Cardiac muscle cell (in vitro differentiated cells and primary cell): ENCODE measurements at regions not wholly inside any gene's neighbourhood (a gene's known extent, or its start where the extent isn't known, plus 50 kb on each side); places are given as distances from the start of the nearest gene placed in this dataset.

Experiments
- DNase-seq, 2 donors: peaks; one replicate each; pipeline versions ENCODE4 v3.0.0 to v3.0.0-alpha.2; 2010 to 2017; ENCODE audit warnings: low read depth in 1 of 2, low spot score in 1 of 2
- H3K27ac ChIP-seq: fragments of 200-600 bp; sonication (generic); 2 replicates; pipeline ENCODE4 v1.5.1; 2016
- H3K27me3 ChIP-seq: fragments of 200-600 bp; sonication (generic); 2 replicates; pipeline ENCODE4 v1.6.0; 2016; ENCODE audit warnings: control low read depth
- H3K36me3 ChIP-seq: fragments of 200-600 bp; sonication (generic); 2 replicates; pipeline ENCODE4 v1.5.1; 2016; ENCODE audit warnings: control low read depth
- H3K4me1 ChIP-seq: fragments of 200-600 bp; sonication (generic); 2 replicates; pipeline ENCODE4 v1.8.1; 2017; ENCODE audit warnings: low read depth, mild to moderate bottlenecking, mixed run types
- H3K4me3 ChIP-seq: fragments of 200-600 bp; sonication (generic); 2 replicates; pipeline ENCODE4 v1.5.1; 2016; ENCODE audit warnings: mild to moderate bottlenecking
- H3K9me3 ChIP-seq: fragments of 200-600 bp; sonication (generic); 2 replicates; pipeline ENCODE4 v1.5.1; 2017; ENCODE audit warnings: low read depth, mild to moderate bottlenecking, control low read depth
- TF ChIP-seq, protein P1 (sequence below): IDR thresholded peaks from 2 replicates; pipeline ENCODE4 v1.5.1; 2012; ENCODE audit warnings: low read depth, mild to moderate bottlenecking, low read length

DNA sequence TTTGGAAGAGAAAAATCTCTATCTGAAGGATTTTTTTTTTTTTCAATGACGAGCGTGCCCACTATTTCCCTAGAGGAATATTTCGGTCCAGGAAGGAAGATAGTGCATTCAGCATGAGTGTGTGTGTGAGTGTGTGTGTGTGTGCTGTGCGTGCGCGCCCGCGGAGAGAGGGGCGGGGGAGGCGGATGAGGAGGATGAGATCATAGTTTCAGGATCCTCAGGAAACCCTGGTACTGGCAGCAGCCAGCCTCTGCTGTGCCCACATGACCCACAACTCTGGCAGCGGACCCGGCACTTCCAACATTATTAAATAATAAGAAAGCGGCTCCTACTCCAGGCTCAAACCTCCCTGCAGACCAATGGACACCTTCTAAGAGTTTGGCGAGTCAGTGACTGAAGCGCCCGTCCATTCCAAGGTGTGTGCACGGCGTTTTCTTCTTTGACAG, 217.0 kb upstream of the DTNA start:
- peak; percentile 61 to 71 for DNase-seq
- Histone ChIP-seq H3K4me3 (peak overlapping the region; percentile 74), H3K27ac (no peak overlapping the region), H3K4me1 (no peaks in the 10 kb centered on the region), H3K27me3 (peaks cover 10% of the 10 kb centered on the region), H3K36me3 (no peaks in the 10 kb centered on the region), H3K9me3 (no peaks in the 10 kb centered on the region)
- TF ChIP-seq, protein P1, sequence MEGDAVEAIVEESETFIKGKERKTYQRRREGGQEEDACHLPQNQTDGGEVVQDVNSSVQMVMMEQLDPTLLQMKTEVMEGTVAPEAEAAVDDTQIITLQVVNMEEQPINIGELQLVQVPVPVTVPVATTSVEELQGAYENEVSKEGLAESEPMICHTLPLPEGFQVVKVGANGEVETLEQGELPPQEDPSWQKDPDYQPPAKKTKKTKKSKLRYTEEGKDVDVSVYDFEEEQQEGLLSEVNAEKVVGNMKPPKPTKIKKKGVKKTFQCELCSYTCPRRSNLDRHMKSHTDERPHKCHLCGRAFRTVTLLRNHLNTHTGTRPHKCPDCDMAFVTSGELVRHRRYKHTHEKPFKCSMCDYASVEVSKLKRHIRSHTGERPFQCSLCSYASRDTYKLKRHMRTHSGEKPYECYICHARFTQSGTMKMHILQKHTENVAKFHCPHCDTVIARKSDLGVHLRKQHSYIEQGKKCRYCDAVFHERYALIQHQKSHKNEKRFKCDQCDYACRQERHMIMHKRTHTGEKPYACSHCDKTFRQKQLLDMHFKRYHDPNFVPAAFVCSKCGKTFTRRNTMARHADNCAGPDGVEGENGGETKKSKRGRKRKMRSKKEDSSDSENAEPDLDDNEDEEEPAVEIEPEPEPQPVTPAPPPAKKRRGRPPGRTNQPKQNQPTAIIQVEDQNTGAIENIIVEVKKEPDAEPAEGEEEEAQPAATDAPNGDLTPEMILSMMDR, result no peak

DNA sequence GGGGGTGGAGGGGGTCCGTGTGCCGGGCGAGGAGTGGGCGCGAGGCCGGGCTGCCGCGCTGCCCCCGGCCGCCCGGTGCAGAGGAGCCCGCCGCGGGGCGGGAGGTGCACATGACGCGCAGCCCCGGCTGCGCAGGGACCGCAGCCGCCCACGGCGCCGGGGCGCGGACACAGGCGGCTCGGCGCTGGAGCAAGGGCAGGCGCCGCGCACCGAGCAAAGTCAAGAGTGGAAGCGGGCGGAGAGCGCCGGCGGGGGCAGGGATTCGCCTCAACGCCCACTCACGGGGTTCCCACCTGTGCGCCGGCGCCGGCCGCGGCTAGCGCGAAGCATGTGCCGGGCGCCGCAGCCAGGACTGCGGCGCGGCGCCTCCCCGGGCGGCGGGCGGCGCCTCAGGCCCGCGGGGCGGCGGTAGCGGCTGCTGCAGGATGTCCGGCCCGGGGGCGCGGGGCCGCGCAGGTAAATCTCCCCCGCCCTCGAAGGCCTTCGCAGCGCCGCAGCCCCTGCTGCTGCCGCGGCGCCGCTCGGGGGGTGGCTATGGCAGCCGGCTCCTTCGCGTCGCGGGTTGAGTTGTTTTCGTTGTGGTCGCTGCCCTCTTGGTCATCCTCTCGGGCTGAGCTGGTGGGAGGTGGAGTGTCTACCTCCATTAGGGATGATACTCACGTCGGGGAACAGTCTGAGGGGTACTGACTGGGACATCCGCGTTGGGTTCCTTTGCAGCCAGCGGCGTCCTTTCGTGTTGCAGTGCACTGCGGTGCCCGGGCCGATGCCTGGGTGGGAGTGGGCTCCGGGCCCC, 216.3 kb upstream of the DTNA start:
- Histone ChIP-seq H3K27ac (no peak overlapping the region), H3K27me3 (peaks cover 10% of the 10 kb centered on the region), H3K36me3 (no peaks in the 10 kb centered on the region)

DNA sequence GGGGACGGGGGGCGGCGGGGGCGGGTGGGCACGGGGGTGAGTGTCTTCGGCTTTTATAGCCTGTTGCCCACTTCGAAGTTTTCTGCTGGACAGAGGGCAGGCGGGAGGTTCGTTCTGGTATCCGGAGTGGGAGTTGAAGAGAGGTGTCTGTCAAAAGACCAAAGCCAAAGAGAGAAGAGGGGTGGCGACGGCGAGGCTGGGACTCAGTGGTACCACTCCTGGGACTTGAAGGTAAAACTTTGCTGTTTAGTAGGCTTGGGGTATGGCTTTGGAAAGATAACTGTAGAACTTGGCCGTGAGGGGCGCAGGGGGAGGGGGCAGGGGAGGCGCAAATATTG, 215.8 kb upstream of the DTNA start:
- peak overlapping the region; percentile 74 for H3K4me3 ChIP-seq
- TF ChIP-seq, protein P1, result no peak
- no peaks in the 10 kb centered on the region for H3K4me1 ChIP-seq
- peak in 1 of 2 donors; percentile 5 for DNase-seq
- peaks cover 10% of the 10 kb centered on the region for H3K27me3 ChIP-seq
- H3K9me3 ChIP-seq, result no peaks in the 10 kb centered on the region
- no peak overlapping the region for H3K27ac ChIP-seq
- H3K36me3 ChIP-seq, result no peaks in the 10 kb centered on the region

More for the DNA sequence above, 216.3 kb upstream of the DTNA start:
- no peaks in the 10 kb centered on the region for H3K4me1 ChIP-seq
- H3K9me3 ChIP-seq, result no peaks in the 10 kb centered on the region
- TF ChIP-seq, protein P1, result no peak
- DNase-seq, result peak; percentile 10 to 74
- peak overlapping the region; percentile 74 for H3K4me3 ChIP-seq

DNA sequence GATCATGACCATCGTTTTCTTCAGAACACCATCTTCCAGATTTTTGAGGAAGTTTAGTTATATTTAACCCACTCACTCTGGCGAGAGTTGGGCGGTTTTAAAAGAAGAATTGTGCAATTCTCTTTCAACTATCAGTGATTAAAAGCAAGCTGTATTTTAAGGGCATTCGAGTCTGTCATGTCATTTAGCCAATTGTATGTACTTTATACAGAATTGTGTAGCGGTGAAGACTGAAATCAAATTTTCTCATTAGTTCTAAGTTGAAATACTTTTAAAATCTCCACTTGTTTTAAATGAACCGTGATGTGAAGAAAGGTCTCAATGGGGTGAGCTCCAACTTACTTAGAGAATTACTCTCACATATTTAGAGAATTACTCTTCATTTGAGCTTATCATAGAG, 214.6 kb upstream of the DTNA start:
- Histone ChIP-seq H3K4me3 (no peak overlapping the region), H3K36me3 (no peaks in the 10 kb centered on the region), H3K9me3 (no peaks in the 10 kb centered on the region), H3K27me3 (peaks cover 10% of the 10 kb centered on the region), H3K4me1 (no peaks in the 10 kb centered on the region), H3K27ac (no peak overlapping the region)
- DNase-seq, result no peak
- TF ChIP-seq, protein P1, result no peak

DNA sequence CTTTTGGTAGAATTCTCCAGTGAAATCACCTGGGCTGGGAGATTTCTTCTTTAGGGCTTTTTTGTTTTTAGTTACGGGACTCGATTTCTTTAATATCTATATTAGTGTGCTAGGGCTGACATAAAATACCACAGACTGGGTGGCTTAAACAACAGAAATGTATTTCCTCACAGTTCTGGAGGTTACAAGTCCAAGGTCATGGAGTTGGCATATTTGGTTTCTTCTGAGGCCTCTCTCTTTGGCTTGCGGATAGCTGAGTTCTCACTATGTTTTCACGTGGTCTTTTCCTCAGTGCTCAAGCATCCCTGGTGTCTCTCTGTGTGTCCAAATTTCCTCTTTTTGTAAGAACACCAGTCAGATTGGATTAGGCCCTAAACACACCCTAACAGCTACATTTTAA, 208.5 kb upstream of the DTNA start:
- Histone ChIP-seq H3K36me3 (no peaks in the 10 kb centered on the region), H3K27ac (no peak overlapping the region), H3K27me3 (no peaks in the 10 kb centered on the region), H3K4me3 (no peak overlapping the region), H3K9me3 (no peaks in the 10 kb centered on the region), H3K4me1 (no peaks in the 10 kb centered on the region)
- TF ChIP-seq, protein P1, result no peak
- no peak for DNase-seq
